ENCODE measurements at regions not wholly inside any gene's neighbourhood (a gene's known extent, or its start where the extent isn't known, plus 50 kb on each side); places are given as distances from the start of the nearest gene placed in this dataset.

DNA sequence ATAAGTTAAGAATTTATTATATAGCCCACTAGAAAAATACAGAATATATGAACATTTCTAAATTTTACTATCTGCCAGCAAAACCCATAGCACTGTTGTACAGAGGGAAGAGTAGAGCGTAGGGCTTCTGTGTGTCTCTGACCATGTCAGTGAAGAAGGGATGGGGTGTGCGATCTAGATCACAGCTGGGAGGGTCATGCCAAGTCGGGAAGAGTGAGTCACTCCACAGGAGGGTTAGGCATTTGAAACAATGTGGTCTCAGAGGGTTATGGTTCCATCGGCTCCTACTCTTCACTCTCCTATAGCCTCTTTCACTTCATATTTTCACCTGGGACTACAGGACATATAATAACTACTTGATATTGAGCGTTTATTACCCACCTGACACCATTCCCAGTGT is 185.1 kb upstream of the DDHD1 start:
- H4K91ac ChIP-seq (ENCODE audit: low read depth, low read length) = no peak overlapping the region
- H3K27me3 ChIP-seq (ENCODE audit: insufficient read depth, low read length) = no peaks in the 10 kb centered on the region
- peak in 1 of 2 donors; percentile 19 for DNase-seq
- no peak overlapping the region for H2BK120ac ChIP-seq (ENCODE audit: insufficient read depth, low read length, poor library complexity)
- H3K79me1 ChIP-seq (ENCODE audit: low read length) = no peaks in the 10 kb centered on the region
- WGBS (ENCODE audit: extremely low coverage, insufficient coverage, insufficient read length) = no CpG with 5 or more reads among the region's 5 CpGs
- no peak overlapping the region for H4K8ac ChIP-seq (ENCODE audit: low read depth, low read length)
- H2BK5ac ChIP-seq (ENCODE audit: low read depth, low read length, poor library complexity) = no peak overlapping the region
- no peak overlapping the region for H3K23ac ChIP-seq (ENCODE audit: low read length)
- H3K79me2 ChIP-seq (ENCODE audit: control insufficient read depth, insufficient read depth, low read length, poor library complexity) = no peaks in the 10 kb centered on the region
- peaks cover 2% of the 10 kb centered on the region for H3K9me3 ChIP-seq (ENCODE audit: insufficient read depth, low read depth, low read length)
- no peak overlapping the region for H3K4me3 ChIP-seq (ENCODE audit: low read depth, low read length)
- H3K14ac ChIP-seq (ENCODE audit: low read length) = no peak overlapping the region
- no peak overlapping the region for H2BK12ac ChIP-seq (ENCODE audit: low read length)
- H3K4ac ChIP-seq (ENCODE audit: low read depth, low read length) = no peak overlapping the region
- H3K18ac ChIP-seq (ENCODE audit: low read length) = no peak overlapping the region
- H3K36me3 ChIP-seq (ENCODE audit: control insufficient read depth in 1 of 2, insufficient read depth in 2 of 2, low read length in 2 of 2) = no peaks in the 10 kb centered on the region
- H2AFZ ChIP-seq (ENCODE audit: insufficient read depth, low read length, poor library complexity) = no peak overlapping the region
- no peak overlapping the region for H3K4me2 ChIP-seq (ENCODE audit: low read length)
- H3K9ac ChIP-seq (ENCODE audit: low read length) = no peak overlapping the region
- H3K4me1 ChIP-seq (ENCODE audit: control insufficient read depth in 1 of 2, insufficient read depth in 2 of 2, low read length in 2 of 2) = no peaks in the 10 kb centered on the region
- H4K12ac ChIP-seq (ENCODE audit: low read depth, low read length) = no peak overlapping the region
- no peak overlapping the region for H2AK5ac ChIP-seq (ENCODE audit: low read length)
- H3K27ac ChIP-seq (ENCODE audit: low read depth, low read length) = no peak overlapping the region

DNA sequence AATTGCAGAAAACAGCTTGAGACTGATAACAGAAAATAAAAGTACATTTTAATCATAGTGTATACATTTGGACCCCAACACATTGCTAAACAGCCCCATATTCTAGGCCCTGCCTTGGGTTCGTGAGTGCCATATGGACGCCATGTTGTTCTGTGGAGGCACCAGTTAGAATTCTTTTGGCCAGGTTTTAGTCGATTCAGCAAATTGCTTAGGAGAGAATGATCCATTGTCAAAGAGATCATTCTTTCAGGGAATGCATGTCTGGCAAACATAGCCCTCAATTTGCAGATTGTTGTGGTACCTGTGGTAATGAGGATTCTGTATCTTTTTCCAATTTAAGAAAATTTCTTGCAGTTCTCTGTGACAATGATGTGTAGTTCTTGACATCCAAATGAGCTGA is 183.6 kb upstream of the DDHD1 start:
- Histone ChIP-seq H3K4me2 (ENCODE audit: low read length) (no peak overlapping the region), H3K79me1 (ENCODE audit: low read length) (no peaks in the 10 kb centered on the region), H3K27me3 (ENCODE audit: insufficient read depth, low read length) (no peaks in the 10 kb centered on the region), H2BK12ac (ENCODE audit: low read length) (no peak overlapping the region), H4K91ac (ENCODE audit: low read depth, low read length) (no peak overlapping the region), H3K27ac (ENCODE audit: low read depth, low read length) (no peak overlapping the region), H3K4me3 (ENCODE audit: low read depth, low read length) (no peak overlapping the region), H2BK120ac (ENCODE audit: insufficient read depth, low read length, poor library complexity) (no peak overlapping the region), H3K23ac (ENCODE audit: low read length) (no peak overlapping the region), H3K4ac (ENCODE audit: low read depth, low read length) (no peak overlapping the region), H2BK5ac (ENCODE audit: low read depth, low read length, poor library complexity) (no peak overlapping the region), H3K36me3 (ENCODE audit: control insufficient read depth in 1 of 2, insufficient read depth in 2 of 2, low read length in 2 of 2) (no peaks in the 10 kb centered on the region), H4K8ac (ENCODE audit: low read depth, low read length) (no peak overlapping the region), H3K9ac (ENCODE audit: low read length) (no peak overlapping the region), H3K4me1 (ENCODE audit: control insufficient read depth in 1 of 2, insufficient read depth in 2 of 2, low read length in 2 of 2) (no peaks in the 10 kb centered on the region), H2AFZ (ENCODE audit: insufficient read depth, low read length, poor library complexity) (no peak overlapping the region), H3K9me3 (ENCODE audit: insufficient read depth, low read depth, low read length) (peaks cover 2% of the 10 kb centered on the region), H3K79me2 (ENCODE audit: control insufficient read depth, insufficient read depth, low read length, poor library complexity) (no peaks in the 10 kb centered on the region), H4K12ac (ENCODE audit: low read depth, low read length) (no peak overlapping the region), H3K18ac (ENCODE audit: low read length) (no peak overlapping the region), H2AK5ac (ENCODE audit: low read length) (no peak overlapping the region), H3K14ac (ENCODE audit: low read length) (no peak overlapping the region)
- no peak for DNase-seq
- no CpG with 5 or more reads among the region's 3 CpGs for WGBS (ENCODE audit: extremely low coverage, insufficient coverage, insufficient read length)

DNA sequence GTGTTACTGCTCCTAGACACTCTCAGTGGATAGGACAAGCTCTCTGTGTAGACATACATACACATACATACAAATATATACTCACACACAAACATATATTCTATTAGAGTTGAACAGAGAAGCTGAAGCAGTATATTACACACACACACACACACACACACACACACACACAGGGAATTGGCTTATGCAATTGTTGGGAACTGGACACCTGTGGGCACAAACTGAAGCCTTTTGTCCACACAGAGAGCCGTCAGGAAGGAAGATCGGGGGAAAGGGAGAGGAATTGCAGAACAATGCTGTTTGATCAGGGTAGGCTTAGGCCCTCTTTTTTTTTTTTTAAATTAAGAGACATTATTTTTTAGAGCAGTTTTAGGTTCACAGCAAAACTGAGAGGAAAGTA is 180.7 kb upstream of the DDHD1 start:
- H3K4me2 ChIP-seq (ENCODE audit: low read length) = no peak overlapping the region
- no peak overlapping the region for H2AFZ ChIP-seq (ENCODE audit: insufficient read depth, low read length, poor library complexity)
- H3K9ac ChIP-seq (ENCODE audit: low read length) = no peak overlapping the region
- no peak overlapping the region for H4K91ac ChIP-seq (ENCODE audit: low read depth, low read length)
- no peak overlapping the region for H3K27ac ChIP-seq (ENCODE audit: low read depth, low read length)
- H2BK12ac ChIP-seq (ENCODE audit: low read length) = no peak overlapping the region
- H3K18ac ChIP-seq (ENCODE audit: low read length) = no peak overlapping the region
- H2BK5ac ChIP-seq (ENCODE audit: low read depth, low read length, poor library complexity) = no peak overlapping the region
- H3K79me2 ChIP-seq (ENCODE audit: control insufficient read depth, insufficient read depth, low read length, poor library complexity) = no peaks in the 10 kb centered on the region
- no peak overlapping the region for H2AK5ac ChIP-seq (ENCODE audit: low read length)
- no peaks in the 10 kb centered on the region for H3K27me3 ChIP-seq (ENCODE audit: insufficient read depth, low read length)
- H3K36me3 ChIP-seq (ENCODE audit: control insufficient read depth in 1 of 2, insufficient read depth in 2 of 2, low read length in 2 of 2) = no peaks in the 10 kb centered on the region
- H3K4ac ChIP-seq (ENCODE audit: low read depth, low read length) = no peak overlapping the region
- no peak overlapping the region for H3K14ac ChIP-seq (ENCODE audit: low read length)
- H4K12ac ChIP-seq (ENCODE audit: low read depth, low read length) = no peak overlapping the region
- no peaks in the 10 kb centered on the region for H3K9me3 ChIP-seq (ENCODE audit: insufficient read depth, low read depth, low read length)
- H2BK120ac ChIP-seq (ENCODE audit: insufficient read depth, low read length, poor library complexity) = no peak overlapping the region
- H4K8ac ChIP-seq (ENCODE audit: low read depth, low read length) = no peak overlapping the region
- DNase-seq = no peak
- no CpG with 5 or more reads among the region's 2 CpGs for WGBS (ENCODE audit: extremely low coverage, insufficient coverage, insufficient read length)
- H3K4me3 ChIP-seq (ENCODE audit: low read depth, low read length) = no peak overlapping the region
- H3K79me1 ChIP-seq (ENCODE audit: low read length) = no peaks in the 10 kb centered on the region
- H3K23ac ChIP-seq (ENCODE audit: low read length) = no peak overlapping the region
- no peaks in the 10 kb centered on the region for H3K4me1 ChIP-seq (ENCODE audit: control insufficient read depth in 1 of 2, insufficient read depth in 2 of 2, low read length in 2 of 2)

DNA sequence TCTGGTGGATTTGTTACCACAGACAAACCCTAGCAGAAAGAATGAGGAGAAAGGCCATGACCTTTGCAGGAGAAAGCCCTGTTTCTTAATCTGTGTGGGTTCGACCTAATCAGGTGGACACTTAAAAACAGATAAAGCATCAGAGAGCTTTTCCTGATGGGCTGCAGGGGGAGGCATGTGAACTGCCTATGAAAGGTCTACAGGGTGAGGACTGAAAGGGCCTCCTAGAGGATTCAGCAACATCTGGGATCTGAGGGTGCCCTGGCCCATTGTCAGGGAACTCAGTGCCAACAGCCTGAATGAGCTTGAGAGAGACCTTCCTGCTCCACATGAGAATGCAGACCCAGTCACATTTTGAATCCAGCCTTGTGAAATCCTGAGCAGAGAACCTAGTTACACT is 178.8 kb upstream of the DDHD1 start:
- Histone ChIP-seq H3K36me3 (ENCODE audit: control insufficient read depth in 1 of 2, insufficient read depth in 2 of 2, low read length in 2 of 2) (no peaks in the 10 kb centered on the region), H3K4me1 (ENCODE audit: control insufficient read depth in 1 of 2, insufficient read depth in 2 of 2, low read length in 2 of 2) (no peaks in the 10 kb centered on the region), H3K27me3 (ENCODE audit: insufficient read depth, low read length) (no peaks in the 10 kb centered on the region), H2BK120ac (ENCODE audit: insufficient read depth, low read length, poor library complexity) (no peak overlapping the region), H2AFZ (ENCODE audit: insufficient read depth, low read length, poor library complexity) (no peak overlapping the region), H3K9ac (ENCODE audit: low read length) (no peak overlapping the region), H2AK5ac (ENCODE audit: low read length) (no peak overlapping the region), H3K27ac (ENCODE audit: low read depth, low read length) (no peak overlapping the region), H3K79me2 (ENCODE audit: control insufficient read depth, insufficient read depth, low read length, poor library complexity) (no peaks in the 10 kb centered on the region), H2BK5ac (ENCODE audit: low read depth, low read length, poor library complexity) (no peak overlapping the region), H3K79me1 (ENCODE audit: low read length) (no peaks in the 10 kb centered on the region), H3K4me3 (ENCODE audit: low read depth, low read length) (no peak overlapping the region), H4K8ac (ENCODE audit: low read depth, low read length) (no peak overlapping the region), H4K12ac (ENCODE audit: low read depth, low read length) (no peak overlapping the region), H2BK12ac (ENCODE audit: low read length) (no peak overlapping the region), H3K4ac (ENCODE audit: low read depth, low read length) (no peak overlapping the region), H3K23ac (ENCODE audit: low read length) (no peak overlapping the region), H4K91ac (ENCODE audit: low read depth, low read length) (no peak overlapping the region), H3K9me3 (ENCODE audit: insufficient read depth, low read depth, low read length) (no peaks in the 10 kb centered on the region), H3K18ac (ENCODE audit: low read length) (no peak overlapping the region), H3K14ac (ENCODE audit: low read length) (no peak overlapping the region), H3K4me2 (ENCODE audit: low read length) (no peak overlapping the region)
- DNase-seq = no peak
- no CpG with 5 or more reads among the region's 1 CpG for WGBS (ENCODE audit: extremely low coverage, insufficient coverage, insufficient read length)
